ENCODE measurements at regions not wholly inside any gene's neighbourhood (a gene's known extent, or its start where the extent isn't known, plus 50 kb on each side); places are given as distances from the start of the nearest gene placed in this dataset.
"Not testable (repeated sequence)": the region's sequence is repeated elsewhere in the genome, so short reads cannot be mapped to it uniquely, and the experiment has no call there.

DNA sequence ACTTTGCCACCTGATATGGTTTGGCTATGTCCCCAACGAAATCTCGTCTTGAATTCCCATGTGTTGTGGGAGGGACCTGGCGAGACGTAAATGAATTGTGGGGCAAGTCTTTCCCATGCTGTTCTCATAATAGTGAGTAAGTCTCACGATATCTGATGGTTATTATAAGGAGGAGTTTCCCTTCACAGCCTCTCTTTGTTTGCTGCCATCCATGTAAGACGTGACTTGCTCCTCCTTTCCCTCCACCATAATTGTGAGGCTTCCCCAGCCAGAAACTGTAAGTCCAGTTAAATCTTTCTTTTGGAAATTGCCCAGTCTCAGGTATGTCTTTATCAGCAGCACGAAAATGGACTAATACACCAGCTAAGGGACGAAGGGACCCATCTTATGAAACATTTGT lies 1303.3 kb downstream of the SUCLG1 start:
- DNase-seq (ENCODE audit: low read depth): no peak

DNA sequence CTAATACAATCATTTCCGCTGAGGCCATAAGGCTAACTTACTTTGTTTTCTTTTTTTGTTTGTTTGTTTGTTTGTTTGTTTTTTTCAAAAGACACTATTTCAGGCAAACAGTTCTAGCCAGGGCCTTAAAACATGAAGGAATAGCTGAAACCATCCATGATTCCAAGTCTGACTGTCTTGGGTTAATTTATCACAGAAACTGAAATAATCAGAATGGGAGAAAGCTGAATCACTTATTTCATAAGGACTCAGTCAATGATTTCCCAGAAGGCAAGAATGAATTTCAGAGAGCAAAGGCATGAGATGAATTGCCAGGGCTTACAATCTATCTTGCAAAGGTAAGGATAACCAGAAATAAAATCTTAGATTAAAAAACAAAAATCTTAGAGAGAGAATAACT lies 1315.1 kb downstream of the SUCLG1 start:
- DNase-seq (ENCODE audit: low read depth): no peak

DNA sequence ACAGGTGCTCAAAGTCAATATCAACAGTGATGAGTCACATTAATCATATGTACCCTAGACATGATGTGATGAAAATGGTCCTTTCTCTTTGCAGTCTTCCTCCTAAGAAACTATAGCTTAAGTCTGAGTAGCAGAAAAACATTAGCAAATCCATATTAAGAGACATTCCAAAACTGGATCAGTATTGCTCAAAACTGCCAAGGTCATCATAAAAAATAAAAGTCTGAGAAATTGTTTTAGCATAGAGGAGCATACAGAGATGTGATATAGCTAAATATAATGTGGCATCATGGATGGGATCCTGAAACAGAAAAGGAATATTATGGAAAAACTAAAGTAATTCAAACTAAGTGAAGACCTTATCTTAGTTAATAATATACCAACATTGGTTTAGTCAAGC lies 1316.1 kb downstream of the SUCLG1 start:
- no peak for DNase-seq (ENCODE audit: low read depth)

DNA sequence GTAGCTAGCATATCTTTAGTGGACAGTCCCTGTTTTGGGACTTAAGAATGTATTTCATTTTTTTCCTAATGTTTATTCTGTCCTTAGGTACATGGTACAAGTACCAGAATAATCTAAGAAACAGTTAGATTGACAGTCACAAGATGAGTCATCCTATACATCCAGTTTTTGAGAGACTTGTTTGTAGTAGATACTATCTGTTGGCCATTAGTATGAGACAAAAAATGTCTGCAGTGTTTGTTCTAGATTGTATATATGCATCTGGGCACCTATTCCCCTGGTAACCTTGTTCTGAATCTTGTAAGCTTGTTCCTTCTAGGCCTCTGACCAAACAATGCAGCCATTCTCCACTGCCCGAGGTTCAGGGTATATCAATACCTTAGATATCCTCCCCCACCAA lies 1343.5 kb downstream of the SUCLG1 start:
- no peak for DNase-seq (ENCODE audit: low read depth)

DNA sequence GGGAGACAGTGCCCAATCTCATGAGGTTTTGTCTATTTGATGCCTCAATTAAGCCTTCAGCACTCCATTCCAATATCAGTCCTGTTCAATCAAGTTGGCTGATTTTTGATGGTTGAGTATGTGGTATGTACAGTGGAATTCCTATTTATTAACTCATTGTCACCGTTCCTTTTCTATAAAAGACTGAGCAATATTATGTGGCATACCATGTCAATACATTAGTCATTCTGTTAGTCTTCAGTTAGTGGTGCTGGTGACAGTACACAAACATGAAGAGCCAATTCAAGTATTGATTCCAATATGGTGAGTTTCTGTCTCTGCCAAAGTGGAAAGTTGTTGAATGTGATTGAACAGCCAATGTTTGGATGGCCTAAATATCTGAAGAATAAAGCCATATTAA lies 1343.9 kb downstream of the SUCLG1 start:
- no peak for DNase-seq (ENCODE audit: low read depth)

DNA sequence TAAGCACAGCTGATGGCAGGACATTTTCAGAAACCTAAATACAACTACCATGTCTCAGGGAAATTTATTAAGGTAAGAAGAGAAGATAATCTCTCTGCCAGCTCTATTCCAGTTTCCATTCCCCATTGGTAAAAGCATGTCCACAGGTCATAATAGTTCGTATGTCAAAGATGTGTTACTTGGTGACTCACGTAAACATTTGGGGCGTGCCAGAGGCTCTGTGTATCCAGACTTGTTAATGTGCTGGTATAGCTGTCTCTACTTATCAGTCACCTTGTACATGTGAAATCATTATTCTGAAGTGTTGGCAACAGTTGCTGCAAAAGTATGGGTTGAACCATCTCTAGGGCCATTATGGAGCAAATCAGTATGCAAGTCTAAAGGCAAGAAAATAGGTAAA lies 1345.1 kb downstream of the SUCLG1 start:
- no peak for DNase-seq (ENCODE audit: low read depth)

DNA sequence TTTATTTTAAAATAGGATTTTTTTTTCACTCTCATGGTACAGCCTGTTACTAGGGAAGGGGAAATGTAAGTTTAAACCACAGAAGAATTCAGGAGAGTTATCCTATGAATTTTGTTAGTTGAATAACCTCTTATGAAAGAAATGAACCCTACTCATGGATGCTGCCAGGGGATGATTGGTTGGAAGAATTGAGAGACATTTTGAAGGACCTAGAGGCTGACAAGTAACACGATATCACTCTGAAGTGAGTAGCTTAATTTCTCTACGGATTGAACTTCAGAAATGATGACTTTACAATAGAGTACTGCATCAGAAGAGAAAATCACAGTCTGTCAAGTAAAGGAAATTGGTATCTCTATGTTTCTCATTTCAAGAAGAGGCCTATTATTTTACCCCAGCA lies 1346.2 kb downstream of the SUCLG1 start:
- DNase-seq (ENCODE audit: low read depth): peak; percentile 20

DNA sequence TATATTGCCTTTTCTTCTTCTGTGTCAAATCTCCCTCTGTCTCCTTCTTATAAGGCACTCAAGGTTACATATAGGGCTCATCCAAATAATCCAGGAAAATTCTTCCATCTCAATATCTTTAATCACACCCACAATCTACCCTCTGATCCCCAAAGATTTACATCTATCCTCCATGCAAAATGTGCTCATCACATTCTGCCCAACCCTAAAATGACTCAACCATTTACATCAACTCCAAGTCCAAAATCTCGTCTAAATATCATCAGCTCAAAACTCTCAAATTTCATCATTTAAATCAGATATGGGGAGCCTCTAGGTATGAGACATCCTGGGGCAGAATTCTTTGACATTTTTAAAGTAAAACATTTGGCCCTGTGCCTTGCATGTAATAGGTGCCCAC lies 1349.8 kb downstream of the SUCLG1 start:
- DNase-seq (ENCODE audit: low read depth): no peak

DNA sequence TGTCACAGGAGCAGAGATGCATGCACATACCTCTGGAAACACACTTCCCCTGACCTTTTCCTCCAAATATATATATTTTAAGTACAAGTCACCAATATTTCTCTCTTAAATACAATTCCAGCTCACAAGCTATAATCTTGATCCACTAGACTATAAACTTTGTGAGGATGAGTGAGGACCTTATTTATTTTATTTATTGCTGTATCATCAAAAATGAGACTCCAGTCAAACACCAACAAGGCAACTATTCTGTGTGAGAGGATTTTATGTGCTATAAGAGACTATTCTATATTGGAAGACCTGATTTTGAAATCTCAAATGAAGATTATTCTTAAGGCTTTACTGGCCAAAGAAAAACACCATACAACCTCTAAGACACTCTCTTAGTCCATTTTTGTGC lies 1352.2 kb downstream of the SUCLG1 start:
- no peak for DNase-seq (ENCODE audit: low read depth)

DNA sequence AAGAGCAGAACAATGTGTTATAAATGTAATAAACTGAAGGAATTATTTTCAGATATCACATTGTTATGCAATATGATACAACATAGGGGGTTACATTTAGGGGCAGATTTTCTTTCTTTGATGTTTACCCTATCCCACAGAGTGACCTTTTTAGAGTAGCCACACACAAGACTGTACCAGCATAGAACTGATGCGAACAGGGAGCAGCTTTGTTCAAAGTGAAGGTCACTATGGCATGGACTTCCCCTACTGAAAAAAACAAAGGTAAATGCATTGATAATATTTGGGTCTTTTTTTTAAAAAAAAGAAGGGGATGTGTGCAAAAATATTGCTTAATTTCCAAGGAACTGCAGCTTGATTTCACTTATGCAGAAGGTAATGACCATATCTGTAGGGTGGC lies 1354.9 kb downstream of the SUCLG1 start:
- no peak for DNase-seq (ENCODE audit: low read depth)

DNA sequence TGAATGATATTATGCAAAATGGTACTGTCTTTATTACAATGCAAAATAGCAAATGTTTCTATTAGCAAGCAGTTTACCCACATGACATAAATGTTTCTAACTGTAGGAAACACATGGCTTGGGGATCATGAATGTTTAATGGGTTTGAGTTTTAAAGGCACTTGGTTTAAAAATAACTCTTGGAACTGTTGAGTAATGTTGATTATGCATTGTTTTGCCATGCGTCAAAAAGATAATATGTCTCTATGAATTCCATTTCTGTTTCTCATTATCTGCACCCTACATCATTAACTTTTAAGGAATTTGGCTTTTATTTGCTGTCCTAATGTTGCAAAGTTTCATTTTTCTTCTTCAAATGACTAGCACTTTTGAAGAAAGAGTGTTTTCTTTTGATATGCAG lies 1355.5 kb downstream of the SUCLG1 start:
- DNase-seq (ENCODE audit: low read depth): peak; percentile 92

DNA sequence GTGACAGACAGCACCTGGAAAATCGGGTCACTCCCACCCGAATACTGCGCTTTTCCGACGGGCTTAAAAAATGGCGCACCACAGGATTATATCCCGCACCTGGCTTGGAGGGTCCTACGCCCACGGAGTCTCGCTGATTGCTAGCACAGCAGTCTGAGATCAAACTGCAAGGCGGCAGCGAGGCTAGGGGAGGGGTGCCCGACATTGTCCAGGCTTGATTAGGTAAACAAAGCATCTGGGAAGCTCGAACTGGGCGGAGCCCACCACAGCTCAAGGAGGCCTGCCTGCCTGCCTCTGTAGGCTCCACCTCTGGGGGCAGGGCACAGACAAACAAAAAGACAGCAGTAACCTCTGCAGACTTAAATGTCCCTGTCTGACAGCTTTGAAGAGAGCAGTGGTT lies 1370.0 kb downstream of the SUCLG1 start:
- DNase-seq (ENCODE audit: low read depth): not testable (repeated sequence)

DNA sequence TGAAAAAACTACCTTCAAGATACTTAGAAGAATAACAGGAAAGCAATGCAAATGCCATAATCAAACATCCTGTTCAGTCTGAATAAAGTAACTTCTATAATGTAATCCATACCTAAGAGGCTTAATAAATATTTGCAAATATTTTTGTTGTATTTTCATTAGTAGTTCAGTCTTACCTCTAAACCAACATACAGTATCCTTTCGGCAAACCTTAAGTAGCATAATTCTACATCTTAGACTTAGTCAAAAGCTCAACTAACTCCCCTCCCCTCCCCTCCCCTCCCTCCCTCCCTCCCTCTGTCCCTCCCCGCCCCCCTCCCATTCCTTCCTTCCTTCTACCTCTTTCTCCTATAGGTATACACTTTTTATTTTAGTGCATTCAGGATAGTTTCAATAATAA lies 1373.2 kb downstream of the SUCLG1 start:
- no peak for DNase-seq (ENCODE audit: low read depth)

DNA sequence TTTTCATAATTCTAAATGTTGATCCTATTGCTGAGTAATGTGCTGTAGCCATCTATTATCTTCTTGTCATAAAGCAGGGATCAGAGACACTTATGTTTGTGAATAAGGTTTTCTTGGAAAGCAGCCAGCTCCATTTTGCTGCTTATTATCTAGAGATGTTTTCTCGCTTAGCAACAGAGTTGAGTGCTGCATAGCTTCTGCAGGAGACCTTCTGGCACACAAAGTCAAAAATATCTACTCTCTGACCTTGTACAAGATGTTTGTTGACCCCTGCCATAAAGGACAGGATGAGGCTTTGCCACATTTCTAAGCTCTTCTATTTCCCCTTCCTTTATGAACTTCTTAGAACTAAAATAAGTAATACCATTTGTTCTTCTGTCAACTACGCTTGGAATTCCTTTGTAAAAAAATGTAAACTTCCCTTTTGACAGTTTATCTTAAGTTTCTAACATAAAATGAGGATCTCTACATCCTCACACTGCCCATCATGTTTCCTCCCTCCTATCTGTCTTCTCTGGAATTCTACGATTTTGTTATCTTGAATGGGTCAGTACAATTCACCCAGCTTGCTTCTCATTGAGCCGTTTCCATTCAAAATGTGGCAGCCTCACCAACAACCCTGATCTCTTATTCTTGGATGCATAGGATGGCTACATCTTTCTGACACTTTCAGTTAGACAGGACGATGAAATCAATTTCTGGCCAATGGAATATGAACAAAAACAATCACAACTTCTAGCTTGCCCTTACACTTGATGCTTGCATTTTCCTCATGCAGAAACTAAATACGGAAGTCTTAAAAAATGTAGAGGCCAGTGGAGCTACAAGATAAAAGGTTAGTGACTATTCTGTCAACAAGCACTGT lies 1377.0 kb downstream of the SUCLG1 start:
- DNase-seq (ENCODE audit: low read depth): peak; percentile 65

DNA sequence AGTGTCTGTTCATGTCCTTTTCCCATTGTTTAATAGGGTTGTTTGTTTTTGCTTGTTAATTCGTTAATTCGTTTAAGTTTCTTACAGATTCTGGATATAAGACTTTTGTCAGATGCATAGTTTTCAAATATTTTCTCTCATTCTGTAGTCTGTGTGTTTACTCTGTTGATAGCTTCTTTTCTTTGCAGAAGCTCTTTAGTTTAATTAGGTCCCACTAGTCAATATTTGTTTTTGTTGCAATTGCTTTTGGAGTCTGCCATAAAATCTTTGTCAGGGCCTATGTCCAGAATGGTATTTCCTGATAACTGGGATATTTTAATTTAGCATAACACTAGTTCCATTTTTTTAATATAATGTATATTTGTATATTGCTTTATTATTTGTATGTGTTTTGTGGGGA lies 1380.1 kb downstream of the SUCLG1 start:
- no peak for DNase-seq (ENCODE audit: low read depth)

DNA sequence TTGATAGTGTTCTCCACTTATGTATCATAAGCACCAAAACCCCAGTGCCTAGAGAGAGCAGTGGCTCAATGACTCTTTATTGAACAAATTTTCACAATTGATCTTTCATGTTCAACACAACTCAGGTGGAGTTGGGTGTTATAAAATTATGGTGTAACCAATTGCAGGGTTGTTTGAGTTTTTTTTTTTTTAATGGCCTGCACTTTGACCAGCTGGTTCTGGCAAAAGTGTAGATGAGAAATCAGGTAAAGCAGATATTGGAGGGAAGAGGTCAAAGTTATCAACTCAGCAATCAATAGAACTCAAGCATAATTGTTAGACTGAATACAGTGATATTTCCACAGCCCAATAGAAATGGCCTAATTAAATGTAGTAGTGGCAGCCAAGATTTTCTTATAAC lies 1386.3 kb downstream of the SUCLG1 start:
- DNase-seq (ENCODE audit: low read depth): no peak

DNA sequence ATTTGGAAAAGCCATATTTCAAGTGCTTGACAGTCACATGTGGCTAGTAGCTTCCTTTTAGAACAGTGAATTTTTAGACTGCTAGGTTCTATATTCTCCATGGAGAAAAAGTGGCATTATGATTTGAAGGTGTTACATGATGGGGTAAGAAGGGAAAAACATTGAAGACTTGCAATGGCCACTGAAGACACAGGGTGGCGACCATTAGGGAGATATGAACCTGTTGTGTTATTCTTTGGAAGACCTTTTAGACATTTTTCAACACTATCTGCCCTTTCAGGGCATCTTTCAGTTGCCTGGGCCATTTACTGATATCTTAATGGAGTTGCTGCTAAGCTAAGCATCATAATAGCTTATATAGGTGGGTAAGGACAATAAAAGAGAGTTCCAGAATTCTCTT lies 1387.2 kb downstream of the SUCLG1 start:
- DNase-seq (ENCODE audit: low read depth): no peak

DNA sequence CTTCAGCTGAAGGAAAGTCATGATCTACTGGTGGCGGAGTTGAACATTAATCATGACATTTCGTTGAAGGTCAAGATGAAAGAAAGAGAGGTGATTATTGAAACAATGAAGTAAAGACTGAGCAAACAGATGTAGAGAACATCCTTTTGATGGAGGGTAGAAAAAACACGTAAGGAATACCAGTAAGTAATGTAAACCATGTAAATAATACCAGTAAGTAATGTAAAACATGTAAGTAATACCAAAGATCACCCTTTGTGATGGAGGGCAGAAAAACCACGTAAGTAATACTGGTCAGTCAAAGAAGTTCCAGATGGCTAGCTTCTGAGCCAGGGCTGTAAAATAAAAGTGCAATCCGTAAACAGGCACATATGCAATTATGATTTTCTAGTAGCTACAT lies 1387.7 kb downstream of the SUCLG1 start:
- peak; percentile 55 for DNase-seq (ENCODE audit: low read depth)

DNA sequence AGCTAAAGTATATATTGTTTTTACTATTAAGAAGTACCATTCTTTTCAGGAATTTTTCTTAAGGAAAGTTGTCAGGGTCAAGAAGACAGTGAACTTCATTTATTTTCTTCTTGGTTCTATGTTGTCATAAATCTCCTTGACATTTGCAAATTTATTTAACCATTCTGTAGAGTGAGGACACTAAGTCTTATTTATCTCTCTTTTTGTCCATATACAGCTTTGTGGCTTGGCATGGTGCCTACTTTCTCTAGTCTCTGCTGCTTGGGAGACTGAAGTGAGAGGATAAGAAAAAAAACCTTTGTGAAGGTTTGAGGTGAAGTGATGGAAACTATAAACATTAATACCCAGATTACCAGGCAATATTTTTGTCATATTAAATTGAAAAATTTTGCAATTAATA lies 1389.4 kb downstream of the SUCLG1 start:
- no peak for DNase-seq (ENCODE audit: low read depth)

DNA sequence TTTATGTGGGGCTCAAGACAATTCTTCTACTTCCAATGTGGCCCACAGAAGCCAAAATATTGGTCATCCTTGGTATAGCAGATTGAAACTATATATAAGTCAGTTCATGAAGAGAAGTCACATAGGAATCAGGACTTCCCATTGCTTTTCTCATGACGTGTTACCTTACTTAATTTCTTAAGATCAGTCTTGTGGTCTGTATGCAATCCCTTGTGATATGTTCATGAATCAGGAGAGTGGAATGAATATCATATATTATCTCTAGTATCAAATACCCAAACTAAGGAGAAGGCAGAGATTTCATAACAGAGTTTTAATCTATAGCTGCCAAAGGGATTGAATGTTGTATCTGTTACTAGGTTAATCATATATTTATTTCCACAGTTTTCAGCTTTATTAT lies 1390.4 kb downstream of the SUCLG1 start:
- no peak for DNase-seq (ENCODE audit: low read depth)

DNA sequence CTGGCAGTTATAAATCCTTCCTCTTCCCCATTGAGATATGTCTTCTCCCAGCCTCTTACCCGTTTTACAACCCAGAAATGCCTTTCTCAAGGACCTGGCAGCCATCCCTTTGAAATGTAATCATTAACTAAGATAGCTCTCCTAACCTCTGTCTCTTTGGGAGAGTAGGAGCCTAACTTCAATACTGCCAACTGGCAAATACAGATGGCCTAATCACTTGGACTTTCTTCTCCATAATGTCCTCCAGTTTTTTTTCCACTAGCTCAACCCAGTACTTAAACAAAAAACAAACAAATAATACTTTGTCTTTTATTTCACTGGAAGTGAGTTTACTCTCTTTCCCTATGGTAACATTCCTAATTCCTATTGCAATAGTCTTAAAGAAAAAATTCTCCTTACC lies 1391.1 kb downstream of the SUCLG1 start:
- DNase-seq (ENCODE audit: low read depth): no peak

DNA sequence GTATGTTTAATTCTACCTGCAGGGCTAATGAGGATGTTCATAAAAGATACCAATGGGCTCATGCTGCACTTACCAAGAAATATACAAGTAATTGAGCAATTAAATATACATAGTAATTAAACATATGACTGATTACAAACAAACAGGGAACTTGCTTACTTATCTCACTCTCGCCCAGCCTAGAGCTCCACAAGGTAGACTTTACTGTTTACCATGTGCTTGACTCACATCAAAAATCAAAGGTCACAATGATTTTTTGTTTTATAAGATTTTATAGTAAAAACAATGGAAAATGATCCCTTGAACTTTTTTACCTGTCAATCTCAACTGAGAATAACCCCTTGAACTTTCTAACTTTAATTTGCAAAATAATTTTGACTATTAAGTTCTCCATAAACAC lies 1395.1 kb downstream of the SUCLG1 start:
- DNase-seq (ENCODE audit: low read depth): no peak

DNA sequence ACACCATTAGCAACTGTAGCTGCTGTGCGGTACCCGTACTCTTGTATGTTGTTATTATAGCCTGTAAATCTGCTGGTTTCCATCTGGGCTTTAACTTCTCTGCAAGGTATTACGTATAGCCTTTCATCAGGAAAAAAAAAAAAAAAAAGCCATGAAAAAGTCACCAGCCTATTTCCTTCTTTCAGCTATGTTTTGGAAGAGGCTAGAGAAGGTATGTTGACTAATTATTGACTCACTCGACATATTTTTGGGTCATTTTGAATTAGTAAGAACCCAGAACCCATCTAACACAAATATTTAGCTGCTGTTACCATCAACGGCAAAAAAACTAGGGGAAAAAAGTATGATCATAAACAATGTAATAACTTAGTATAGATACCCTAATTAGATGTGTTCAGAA lies 1395.6 kb downstream of the SUCLG1 start:
- no peak for DNase-seq (ENCODE audit: low read depth)

DNA sequence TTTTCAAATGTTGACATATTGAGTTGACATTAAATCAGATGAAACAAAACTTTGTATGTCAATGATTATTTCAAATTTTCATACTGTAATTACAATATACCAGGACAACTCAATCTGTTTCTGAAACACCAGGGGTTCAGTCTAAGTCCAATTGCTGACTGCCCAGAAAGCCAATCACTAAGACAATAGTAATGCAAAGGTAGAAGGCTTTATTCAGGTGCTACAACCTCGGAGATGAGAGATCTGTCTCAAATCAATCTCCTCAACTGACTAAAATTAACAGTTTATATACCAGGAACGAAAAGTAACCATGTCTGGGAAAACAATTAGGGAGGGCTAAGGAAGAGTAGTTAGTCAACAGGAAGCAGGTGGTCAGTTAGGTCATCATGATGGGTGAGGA lies 1400.4 kb downstream of the SUCLG1 start:
- no peak for DNase-seq (ENCODE audit: low read depth)
